CD4-positive, alpha-beta T cell treated with Interleukin-10 for 1 hour (primary cell): ENCODE measurements at regions not wholly inside any gene's neighbourhood (a gene's known extent, or its start where the extent isn't known, plus 50 kb on each side); places are given as distances from the start of the nearest gene placed in this dataset.
"Not testable (repeated sequence)": the region's sequence is repeated elsewhere in the genome, so short reads cannot be mapped to it uniquely, and the experiment has no call there.

Experiments used
- DNase-seq: peaks from one replicate; pipeline ENCODE4 v3.0.0-alpha.2; 2020

DNA sequence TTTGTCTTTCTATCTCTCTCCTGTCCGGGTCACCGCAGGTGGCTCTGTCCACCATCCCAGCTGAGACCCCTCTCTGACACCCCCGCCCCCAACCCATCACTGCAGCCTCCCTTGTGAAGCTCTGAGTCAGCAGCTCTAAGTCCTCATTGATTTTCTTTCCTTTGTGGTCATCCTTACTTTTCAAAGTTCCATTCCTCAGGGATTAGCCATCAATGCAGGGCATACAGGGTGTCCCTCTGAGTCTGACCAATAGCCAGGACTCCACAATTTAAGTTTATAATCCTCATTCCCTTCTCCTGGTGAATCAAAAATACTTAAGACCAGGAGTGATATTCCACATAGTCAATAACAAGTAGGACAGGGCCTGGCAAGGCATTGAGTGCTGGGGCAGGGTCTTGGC, 333.3 kb upstream of the CNR1 start:
- DNase-seq = no peak

- DNase-seq = not testable (repeated sequence)
These were observed 331.3 kb upstream of the CNR1 start for GRCh38 chr6:88497403-88497802.

DNA sequence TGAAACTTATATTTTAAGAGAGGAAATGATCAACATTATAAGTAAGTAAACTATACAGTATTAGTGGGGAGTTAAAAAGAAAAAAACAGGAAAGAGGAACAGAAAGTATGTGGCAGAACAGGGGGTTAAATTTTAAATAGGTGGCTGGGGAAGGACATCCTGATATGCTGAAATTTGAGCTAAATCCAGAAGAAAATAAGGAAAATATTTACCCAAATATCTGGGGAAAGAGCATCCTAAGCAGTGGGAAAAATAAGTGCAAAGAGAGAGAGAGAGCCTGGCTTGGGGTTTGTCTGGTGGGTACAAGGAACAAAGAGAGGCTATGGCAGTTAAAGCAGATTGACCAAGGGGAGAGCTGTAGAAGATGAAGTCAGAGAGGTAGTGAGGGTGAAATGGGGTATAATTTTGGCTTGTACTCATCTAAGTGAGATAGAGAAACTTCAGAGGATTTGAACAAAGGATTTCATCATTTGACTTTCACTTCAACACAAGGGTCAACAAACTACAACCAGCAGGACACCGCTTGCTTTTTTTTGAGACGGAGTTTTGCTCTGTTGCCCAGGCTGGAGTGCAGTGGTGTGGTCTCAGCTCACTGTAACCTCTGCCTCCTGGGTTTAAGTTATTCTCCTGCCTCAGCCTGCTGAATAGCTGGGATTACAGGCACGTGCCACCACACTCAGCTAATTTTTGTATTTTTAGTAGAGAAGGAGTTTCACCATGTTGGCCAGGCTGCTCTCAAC, 328.4 kb upstream of the CNR1 start:
- DNase-seq = no peak

DNA sequence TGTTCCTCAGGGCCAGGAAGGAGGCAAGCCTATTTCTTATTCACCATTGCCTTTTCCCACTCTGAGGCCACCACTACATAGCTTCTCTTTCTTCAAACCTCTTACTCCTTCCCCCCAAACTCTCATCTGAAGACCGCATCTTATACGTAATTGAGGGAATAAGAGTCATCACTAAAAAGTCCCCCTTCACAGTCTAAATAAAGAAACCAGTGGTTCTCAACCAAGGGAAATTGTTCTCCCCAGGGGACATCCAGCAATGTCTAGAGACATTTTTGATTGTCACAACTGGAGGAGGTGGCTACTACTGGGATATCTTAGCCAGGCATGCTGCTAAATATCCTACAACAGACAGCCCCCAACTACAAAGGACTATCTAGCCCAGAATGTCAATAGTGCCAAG, 327.6 kb upstream of the CNR1 start:
- DNase-seq = no peak

- no peak for DNase-seq
These were observed 326.7 kb upstream of the CNR1 start for GRCh38 chr6:88492824-88493223.

DNA sequence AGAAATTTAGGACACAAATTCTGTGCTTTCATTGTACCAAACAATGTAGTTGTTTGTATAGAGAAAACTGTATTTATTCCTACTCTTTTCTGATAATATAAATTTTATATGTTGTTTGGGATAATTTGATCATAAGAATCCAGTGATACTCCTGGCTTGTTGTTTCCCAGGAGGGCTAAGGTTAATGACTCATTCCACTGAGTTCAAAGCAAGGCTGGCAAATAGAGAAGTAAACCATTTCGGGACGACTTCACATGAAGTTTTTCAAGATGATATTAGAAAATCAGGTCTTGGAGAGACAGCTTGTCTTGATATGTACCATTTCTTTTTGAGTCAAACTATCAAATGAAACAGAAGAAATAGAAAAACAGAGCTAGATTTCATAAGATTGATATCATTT, 326.1 kb upstream of the CNR1 start:
- no peak for DNase-seq

- DNase-seq = no peak
These were observed 325.2 kb upstream of the CNR1 start for GRCh38 chr6:88491266-88491880.

DNA sequence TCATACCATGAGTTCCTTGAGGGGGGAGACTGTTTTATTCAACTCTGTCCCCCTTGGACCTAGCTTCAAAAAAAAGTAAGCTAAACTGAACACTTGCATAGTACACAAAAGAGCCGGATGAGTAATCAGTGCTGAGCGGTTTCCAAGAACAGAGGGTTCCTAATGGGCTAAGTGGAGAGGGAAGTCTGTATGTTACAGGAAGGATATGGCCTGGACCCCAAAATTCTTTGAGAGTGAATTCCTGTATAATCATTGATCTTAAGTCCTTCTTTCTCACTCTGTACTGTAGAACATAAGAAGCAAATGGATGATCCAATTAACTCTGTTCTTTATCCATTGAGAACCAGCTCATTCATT, 324.7 kb upstream of the CNR1 start:
- DNase-seq = no peak

DNA sequence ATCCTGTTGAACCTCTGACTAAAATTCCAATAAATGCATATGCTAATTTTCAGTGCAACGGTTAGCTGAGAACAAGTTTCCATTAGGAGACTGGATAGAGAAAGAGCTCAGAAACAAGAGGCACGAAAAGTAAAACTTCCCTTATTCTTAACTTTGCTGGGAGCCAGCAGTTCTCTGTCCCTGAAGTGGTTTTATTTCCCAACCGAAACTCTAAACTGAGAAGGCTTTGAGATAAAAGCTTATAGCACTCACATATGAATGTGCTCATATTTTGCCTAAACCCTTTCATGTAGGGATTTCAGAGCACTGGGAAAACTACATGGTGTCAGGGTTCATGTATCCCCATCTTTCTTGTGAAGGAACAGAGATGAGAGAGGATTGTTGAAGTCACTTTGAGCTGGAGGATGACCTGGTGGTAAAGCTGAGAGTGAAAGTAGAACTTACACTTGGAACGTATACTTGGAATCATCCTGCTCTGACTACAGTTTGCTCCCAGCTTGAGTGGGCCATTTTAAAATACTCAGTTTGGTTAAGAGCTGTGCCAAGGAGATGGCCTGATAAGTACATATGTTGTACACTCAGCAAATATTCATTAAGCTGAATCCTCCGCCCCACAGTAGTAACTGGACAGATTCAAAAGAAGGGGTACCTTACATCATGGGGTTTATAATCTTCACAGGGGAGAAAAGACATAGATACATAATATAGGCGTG, 324.2 kb upstream of the CNR1 start:
- no peak for DNase-seq

GRCh38 chr6:88483424-88483823, 317.3 kb upstream of the CNR1 start:
- no peak for DNase-seq

- DNase-seq = no peak
These were observed 316.3 kb upstream of the CNR1 start for GRCh38 chr6:88482465-88482864.

DNA sequence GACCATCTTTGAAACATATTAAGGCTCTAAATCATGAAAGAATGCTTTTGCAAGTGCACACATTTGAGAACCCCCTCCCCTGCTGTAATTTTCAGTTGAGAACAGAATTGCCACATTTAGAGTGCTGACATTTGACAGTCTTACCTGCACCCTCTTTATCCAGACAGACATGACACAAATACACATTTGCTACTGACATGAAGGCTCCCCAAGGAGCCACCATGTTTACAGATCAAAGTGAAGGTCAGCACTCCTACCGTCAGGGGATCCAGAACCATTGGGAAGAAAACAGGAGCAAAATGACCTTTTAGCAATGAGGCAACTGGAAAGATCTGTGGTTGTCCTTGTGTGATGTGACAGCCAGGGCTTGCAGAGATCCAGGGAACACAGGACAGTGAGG, 315.4 kb upstream of the CNR1 start:
- DNase-seq = no peak

DNA sequence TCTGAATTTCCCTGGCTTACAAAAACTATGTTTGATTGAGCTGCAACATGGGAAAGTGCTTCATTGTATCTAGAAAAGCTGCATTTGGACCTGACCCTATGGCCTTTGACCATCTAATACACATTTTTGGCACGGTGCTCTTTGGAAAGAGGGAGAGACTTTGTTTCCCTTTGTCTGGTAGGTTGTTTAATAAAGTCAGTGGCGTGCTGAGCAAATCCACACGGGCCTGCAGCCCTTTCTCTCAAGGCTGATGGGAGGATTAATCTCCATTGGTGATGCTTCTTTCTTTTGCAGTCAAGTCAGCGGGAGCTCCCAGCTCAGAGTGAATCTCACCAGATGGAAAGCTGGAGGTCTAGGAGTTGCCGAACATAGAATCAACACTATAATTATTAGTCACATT, 314.7 kb upstream of the CNR1 start:
- no peak for DNase-seq

DNA sequence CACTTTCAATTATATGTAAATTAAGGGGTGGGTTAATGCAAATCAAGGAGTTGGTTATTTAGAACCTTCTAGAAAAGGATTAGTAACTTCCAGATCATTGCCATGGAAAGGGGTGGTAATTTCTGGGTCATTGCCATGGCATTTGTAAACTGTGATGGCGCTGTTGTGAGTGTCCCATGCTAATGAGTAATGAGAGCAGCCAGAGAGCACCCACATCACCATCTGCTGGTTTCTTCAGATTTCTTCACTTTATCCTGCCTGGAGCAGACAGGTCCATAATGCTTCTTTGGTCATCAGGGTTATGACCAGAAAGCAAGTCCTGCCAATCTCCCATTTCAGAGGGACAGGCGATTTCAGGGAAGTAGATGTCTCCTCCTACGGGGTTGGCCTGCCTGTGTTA, 311.3 kb upstream of the CNR1 start:
- no peak for DNase-seq

DNA sequence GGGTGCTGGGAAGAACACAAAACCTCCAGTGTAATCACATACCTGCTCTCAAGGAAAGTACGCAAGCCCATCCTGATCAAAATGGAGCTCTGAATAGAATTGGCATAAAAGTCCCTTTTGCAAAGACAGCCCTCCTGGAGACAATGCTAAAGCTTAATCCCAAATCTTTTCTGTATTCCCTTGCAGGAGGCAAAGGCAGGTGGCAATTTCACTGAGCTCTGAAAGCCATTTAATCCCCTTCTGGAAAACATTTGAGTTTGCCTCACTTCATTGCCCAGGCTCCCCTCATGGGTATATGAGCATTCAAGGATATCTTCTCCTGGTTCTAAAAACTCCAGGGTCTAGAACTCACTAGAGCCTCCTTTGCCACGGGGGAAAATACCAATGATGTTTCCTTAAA, 310.2 kb upstream of the CNR1 start:
- DNase-seq = no peak

DNA sequence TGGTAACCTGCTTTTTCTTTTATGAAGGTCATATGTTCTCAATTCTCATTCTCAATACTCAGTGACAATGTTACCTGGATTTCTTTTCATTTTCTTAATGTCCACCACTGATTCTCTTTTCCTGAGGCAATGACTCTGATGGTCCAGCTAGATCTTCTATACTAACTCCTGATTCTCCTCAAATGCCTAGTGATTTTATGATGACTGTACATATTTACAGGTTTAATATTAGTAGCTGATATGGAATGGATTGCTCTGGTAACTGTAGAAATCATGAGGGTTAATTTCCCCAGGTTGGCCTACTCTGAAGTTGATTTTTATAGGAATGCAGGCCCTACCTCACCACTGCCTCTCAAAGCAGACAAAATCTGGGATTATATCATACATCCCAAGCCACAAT, 308.6 kb upstream of the CNR1 start:
- DNase-seq = no peak

DNA sequence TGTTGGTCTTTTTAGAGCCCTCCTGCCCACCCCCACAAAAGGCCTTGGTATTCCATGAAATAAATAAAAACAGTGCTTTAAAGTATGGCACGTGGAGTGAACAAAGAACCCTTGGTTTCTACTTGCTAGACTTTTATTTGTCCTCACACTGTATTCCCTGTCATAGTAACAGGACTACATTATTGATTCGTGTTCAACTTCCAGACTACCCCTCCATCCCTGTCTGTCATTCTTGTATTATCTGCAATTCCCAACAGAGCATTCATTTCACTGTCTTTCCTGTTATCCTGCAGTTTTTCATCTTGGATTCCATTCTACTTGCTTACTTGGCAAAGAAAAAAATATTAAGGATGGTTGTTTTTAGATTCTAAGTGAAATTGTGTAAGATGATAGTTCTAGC, 307.4 kb upstream of the CNR1 start:
- no peak for DNase-seq

GRCh38 chr6:88472851-88473525, 306.8 kb upstream of the CNR1 start:
- no peak for DNase-seq

- DNase-seq = no peak
These were observed 293.5 kb upstream of the CNR1 start for GRCh38 chr6:88459643-88460042.

GRCh38 chr6:88459189-88459588, 293.0 kb upstream of the CNR1 start:
- no peak for DNase-seq

- no peak for DNase-seq
These were observed 292.5 kb upstream of the CNR1 start for GRCh38 chr6:88458662-88459061.

DNA sequence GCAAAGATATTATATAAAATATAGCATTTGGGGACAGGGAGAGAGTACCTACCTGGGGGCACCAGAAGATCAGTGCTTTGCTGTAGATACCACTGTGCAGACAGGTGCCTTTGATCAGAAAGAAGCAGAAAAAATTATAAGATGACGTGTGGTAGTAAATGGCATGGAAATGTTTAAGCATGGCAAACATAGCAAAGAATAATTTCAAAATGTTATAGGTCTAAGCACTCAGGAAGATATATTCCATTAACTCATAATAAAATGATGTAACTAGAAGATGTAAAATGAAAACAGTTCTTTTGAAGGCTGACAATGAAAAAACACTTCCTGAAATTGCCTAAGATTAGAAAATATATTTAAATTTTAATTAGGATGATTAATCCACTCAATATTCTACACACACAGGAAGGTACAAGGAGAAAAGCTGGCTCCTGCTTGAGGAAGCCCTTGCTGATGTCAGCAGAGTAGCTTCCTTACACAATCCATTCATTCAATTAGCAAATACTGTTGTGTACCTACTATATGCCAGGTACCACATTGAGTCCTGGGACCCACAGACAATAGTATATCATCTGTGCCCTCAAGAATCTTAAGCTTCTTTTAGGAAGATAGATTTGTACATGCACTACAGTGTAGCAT, 290.2 kb upstream of the CNR1 start:
- no peak for DNase-seq

DNA sequence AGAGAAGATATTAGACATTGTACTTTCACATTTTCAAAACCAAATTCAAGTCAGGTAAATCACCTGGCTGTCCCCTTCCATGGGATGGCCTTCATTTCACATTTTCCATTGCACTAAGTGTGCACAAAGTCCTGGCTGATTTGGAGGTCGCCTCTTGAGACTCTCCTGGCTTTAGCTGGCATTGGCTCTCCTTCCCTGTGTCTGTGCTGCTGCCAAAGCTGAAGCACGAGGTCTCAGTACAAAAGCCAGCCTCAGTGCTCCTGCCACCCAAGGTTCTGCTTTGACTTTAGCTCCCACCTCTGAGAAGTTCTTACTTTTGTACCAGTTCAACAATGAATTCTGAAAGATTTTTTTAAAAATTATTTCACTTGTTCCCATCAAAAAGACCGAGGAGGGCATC, 289.2 kb upstream of the CNR1 start:
- DNase-seq = no peak
